GM18868 (cell line): ENCODE measurements at regions not wholly inside any gene's neighbourhood (a gene's known extent, or its start where the extent isn't known, plus 50 kb on each side); places are given as distances from the start of the nearest gene placed in this dataset.

Source experiments
- ATAC-seq: cut with Tn5 transposase; IDR thresholded peaks from one replicate; pipeline ENCODE4 v1.9.1; 2021; ENCODE audit warnings: mild to moderate bottlenecking, moderate library complexity; ENCODE audit not compliant: unreplicated experiment

DNA sequence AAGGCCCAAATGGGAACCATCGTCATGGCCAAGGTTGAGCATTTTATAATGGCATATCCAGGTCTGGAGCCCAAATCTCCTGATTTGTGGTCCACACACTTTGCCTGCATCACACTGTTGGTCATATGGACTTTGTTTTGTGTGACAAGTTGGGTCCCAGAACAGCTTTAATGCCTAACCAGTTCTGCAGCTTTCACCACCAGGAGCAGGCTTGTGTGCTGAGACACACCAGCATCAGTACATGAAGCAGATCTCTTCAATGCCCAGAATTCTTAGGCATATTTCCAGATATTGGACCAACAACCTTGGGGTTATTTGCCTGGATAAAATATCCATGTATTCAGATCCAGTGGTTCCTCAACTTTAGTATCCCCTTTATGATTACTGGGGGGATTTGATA, 371.3 kb downstream of the FBXW7 start:
- no peak for ATAC-seq

DNA sequence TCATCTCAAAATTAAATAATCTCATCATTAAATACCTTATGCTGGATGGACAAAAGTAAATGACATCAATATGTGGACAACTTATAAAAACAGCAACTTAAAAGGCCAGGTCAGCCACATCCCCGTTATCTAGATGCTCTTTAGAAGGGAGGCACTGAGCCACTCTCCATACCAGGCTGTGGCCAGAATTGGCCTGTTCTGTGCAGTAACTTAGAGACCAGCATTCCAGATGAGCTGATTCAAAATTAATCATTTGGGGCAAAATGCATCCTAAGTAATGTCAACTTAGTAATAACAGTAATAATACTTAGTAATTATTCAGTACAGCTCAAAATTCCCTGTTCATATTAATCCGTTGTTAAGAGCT, 373.6 kb downstream of the FBXW7 start:
- ATAC-seq: no peak

GRCh38 chr4:152161676-152162330, 374.1 kb downstream of the FBXW7 start:
- no peak for ATAC-seq

DNA sequence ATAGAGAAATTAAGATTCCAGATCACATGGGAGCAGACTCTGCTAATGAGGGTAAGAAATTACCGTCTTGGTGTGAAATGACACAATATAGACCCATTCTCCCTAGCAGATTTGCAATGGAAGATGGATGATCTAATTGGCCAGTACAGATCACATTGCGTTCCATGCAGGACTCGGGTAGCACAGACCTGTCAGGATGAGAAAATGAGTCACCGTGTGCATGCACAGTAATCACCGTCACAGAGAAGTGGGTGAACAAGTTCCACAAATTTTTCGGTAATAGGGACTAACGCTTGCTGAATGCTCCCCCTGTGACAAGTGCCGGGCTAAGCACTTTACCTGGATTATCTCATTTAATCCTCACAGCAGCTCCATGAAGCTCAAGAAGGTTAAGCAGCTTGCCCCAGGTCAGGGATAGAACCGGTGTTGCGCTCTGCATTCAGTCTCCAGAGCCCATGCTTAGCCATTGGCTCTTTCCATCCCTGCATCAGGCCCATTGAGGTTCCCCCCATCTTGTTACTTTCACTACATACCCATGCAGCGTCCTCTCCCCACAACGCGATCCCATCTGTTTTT, 375.6 kb downstream of the FBXW7 start:
- no peak for ATAC-seq

- ATAC-seq: no peak
Observed at GRCh38 chr4:152159773-152160172, 376.1 kb downstream of the FBXW7 start.

GRCh38 chr4:152158225-152158624, 377.7 kb downstream of the FBXW7 start:
- ATAC-seq: no peak

DNA sequence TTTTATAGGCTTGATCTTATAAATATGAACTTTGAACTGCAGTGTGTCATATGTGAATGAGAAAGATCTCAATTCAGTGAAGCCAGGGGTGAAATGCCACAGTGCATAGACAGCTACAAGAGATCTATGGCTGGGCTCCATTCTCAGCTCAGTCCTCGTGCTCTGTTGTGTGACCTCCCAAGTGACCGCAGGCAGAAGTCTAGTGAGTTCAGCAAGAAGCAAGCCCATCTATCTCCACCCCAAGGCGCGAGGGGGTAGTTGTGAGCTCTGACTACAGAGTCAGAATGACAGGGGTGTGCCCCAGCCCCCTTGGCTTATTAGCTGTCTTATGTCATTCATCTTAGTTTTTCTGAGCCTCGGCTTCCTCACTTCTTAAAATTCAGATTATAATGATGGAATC, 378.3 kb downstream of the FBXW7 start:
- no peak for ATAC-seq

DNA sequence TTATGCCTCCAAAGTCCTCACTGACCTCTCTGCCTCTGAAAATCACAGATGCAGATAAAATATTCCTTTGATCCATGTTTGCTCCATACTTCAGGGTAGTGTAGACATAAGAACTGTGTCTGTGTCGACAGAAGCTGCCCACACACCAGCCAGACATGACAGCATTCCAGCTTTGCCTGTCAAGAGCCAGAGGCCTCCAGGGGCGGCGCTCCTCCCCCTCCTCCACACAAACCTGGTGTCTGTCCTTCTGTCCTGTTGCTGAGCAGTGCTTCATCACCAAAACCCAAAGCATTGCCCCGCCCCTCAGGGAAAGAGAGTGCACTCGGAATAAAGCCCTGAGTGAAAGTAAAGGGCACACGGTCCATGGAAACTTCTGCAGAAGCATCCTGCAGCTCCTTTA, 379.4 kb downstream of the FBXW7 start:
- no peak for ATAC-seq

DNA sequence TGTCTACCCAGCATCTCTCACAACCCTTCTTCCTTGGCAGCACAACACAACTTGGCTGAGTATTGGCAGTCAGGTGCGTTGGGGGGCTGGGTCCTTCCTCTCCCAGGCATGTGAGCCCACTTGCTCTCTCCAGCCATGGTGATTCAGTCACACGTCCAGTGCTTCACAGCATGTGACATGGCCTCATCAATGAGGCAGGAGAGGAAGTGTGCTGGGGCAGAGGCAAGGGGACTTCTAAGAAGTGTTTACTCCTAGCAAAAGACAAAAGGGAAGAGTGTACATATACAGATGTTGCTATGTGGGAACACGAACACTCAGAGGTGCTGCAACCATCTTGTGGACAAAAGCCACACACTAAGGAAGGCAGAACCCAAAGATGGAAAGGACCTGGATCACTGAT, 380.8 kb downstream of the FBXW7 start:
- no peak for ATAC-seq

DNA sequence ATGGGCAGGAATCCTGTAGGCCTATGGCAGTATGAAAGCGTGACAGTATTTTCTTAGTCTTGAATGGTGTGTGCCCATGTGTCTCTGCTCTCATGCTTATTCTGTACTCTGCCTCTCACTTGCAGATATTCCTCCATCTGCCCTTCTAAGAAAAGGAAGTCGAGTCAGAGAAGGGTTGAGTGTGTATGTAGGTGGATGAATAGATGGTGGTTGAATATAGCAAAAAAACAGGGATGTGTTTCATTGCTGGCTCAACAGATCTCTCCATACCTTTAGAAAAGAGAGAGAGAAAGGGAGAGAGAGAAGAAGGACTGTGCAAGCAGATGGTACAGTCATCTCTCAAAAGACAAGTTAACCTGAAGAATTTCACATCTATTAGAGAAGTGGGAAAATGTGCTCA, 381.5 kb downstream of the FBXW7 start:
- no peak for ATAC-seq

DNA sequence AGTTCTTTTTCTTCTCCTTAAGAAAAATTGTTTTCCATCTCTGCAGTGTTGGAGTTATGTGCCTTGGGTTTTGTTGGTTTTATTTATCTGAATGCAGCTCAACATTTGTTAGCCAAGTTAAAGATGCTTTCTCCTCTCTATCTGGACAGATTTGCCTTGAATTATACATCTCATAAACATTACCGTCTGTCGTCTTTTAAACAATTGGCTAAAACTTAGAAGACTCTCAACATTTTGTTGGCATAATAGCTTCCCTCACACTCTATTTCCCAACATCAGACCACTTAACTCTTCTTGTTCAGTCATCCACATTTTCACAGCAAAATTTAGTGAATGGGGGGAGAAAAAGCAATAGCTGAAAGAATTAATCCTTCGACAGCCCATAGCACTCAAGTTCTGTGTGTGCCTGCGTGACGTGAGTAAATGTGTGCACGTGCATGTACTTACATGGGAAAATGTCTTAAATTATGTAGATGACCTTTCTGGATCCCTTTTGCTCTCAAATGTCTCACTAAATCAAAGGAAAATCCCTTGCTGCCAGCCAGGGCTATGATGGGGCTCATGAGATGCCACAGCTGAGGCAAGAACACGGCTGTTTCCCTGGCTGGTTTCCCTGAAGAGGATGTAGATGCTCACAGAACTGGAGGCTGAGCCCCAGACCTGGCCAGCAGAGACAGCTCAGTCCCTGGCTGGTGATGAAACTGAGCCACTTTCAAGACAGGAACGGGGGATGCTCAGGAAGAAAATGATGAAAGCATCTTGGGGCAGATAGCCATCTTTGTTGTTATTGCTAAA, 382.2 kb downstream of the FBXW7 start:
- no peak for ATAC-seq

GRCh38 chr4:152150214-152150613, 385.7 kb downstream of the FBXW7 start:
- ATAC-seq: no peak

GRCh38 chr4:152149745-152150144, 386.1 kb downstream of the FBXW7 start:
- no peak for ATAC-seq

- no peak for ATAC-seq
Observed at GRCh38 chr4:152148057-152148456, 387.2 kb upstream of the GATB start.

DNA sequence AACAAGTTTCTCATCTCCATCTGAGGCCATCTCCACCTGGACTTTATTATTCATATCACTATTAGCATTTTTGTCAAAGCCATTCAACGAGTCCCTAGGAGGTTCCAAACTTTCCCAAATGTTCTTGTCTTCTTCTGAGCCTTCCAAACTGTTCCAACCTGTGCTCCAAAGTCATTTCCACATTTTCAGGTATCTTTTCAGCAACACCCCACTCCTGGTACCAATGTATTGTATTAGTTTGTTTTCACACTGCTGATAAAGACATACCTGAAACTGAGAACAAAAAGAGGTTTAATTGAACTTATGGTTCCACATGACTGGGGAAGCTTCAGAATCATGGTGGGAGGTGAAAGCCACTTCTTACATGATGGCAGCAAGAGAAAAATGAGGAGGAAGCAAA, 385.4 kb upstream of the GATB start:
- ATAC-seq: no peak

- no peak for ATAC-seq
Observed at GRCh38 chr4:152143806-152144205, 383.0 kb upstream of the GATB start.

DNA sequence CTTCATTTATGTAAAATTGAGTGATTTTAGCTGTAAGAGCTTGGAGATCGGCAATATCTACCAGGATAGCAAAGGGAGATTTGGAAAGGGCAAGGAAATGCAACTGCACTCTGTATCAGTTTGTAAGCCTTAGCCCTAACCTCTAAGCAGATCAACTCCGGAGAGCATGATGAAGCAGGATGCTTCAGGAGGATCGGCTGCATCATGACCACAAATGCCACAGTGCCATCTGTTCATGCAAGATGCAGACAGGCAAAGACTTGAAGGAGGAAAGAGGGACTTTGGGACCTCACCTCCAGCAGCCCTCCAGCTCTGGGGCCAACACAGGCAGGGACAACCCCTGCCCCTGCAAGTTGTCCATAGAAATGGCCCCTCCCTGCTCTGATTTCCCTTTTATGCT, 377.6 kb upstream of the GATB start:
- ATAC-seq: no peak

GRCh38 chr4:152132776-152133175, 372.0 kb upstream of the GATB start:
- ATAC-seq: no peak

DNA sequence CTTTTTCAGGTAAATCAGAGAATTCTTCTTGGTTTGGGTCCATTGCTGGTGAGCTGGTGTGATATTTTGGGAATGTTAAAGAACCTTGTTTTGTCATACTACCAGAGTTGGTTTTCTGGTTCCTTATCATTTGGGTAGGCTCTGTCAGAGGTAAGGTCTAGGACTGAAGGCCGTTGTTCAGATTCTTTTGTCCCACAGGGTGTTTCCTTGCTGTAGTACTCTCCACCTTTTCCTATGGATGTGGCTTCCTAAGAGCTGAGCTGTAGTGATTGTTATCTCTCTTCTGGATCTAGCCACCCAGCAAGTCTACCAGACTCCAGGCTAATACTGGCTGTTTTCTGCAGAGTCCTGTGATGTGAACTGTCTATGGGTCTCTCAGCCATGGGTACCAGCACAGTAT, 367.5 kb upstream of the GATB start:
- ATAC-seq: no peak

DNA sequence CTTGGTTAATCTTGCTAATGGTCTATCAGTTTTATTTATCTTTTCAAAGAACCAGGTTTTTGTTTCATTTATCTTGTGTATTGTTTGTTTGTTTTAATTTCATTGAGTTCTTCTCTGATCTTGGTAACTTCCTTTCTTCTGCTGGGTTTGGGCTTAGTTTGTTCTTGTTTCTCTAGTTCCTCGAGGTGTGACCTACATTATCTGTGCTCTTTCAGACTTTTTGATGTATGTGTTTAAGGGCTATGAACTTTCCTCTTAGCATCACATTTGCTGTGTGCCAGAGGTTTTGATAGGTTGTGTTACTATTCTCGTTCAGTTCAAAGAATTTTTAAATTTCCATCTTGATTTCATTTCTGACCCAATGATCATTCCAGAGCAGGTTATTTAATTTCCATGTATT, 365.4 kb upstream of the GATB start:
- no peak for ATAC-seq

GRCh38 chr4:152118819-152119553, 358.2 kb upstream of the GATB start:
- no peak for ATAC-seq
